Astrocyte (in vitro differentiated cells and primary cell): ENCODE measurements at regions not wholly inside any gene's neighbourhood (a gene's known extent, or its start where the extent isn't known, plus 50 kb on each side); places are given as distances from the start of the nearest gene placed in this dataset.

Experiments
- CTCF ChIP-seq: IDR thresholded peaks from 2 replicates; pipeline ENCODE4 v1.5.1; 2011; ENCODE audit warnings: low read depth, mild to moderate bottlenecking, inconsistent platforms, low read length, moderate library complexity; ENCODE audit not compliant: insufficient read depth
- EZH2 ChIP-seq: IDR thresholded peaks from 2 replicates; pipeline ENCODE4 v1.6.1; 2012; ENCODE audit warnings: mild to moderate bottlenecking, low read length, inconsistent platforms; ENCODE audit not compliant: insufficient read depth

GRCh38 chr12:89019439-89020120, 332.7 kb downstream of the DUSP6 start:
- peak; percentile 92 for TF ChIP-seq CTCF
- no peak for TF ChIP-seq EZH2
